ENCODE measurements at regions not wholly inside any gene's neighbourhood (a gene's known extent, or its start where the extent isn't known, plus 50 kb on each side); places are given as distances from the start of the nearest gene placed in this dataset.

DNA sequence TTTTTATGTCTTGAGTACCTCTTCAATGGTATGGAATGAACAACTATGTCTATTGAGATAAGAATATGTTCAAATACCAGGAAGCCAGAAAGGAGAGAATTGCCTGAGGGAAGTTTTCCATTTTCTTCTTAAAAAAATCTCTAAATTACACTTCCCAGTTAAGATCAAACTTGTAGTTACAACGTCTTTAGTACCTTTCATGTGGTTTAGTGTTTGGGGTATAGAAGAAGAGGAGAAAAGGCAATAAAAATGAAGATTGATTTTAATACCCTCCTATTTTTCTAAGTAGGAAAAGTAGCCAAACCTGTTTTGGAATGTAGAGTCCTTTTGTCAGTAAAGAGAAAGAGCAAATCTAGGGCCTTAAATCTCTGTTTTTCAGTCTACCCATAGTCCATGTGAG is 470.0 kb upstream of the SEMA3A start:
- ATAC-seq (no peak), DNase-seq (ENCODE audit: low read depth, low spot score) (no peak)
- Histone ChIP-seq H3K4me1 (ENCODE audit: control insufficient read depth, insufficient read depth, low read length) (no peaks in the 10 kb centered on the region), H3K9me3 (ENCODE audit: control insufficient read depth, insufficient read depth, low read depth, low read length) (no peaks in the 10 kb centered on the region), H3K27ac (ENCODE audit: low read length) (no peak overlapping the region), H3K36me3 (ENCODE audit: control insufficient read depth, insufficient read depth, low read length) (no peaks in the 10 kb centered on the region), H3K27me3 (ENCODE audit: control insufficient read depth, insufficient read depth, low read length) (no peaks in the 10 kb centered on the region), H3K4me3 (ENCODE audit: low read depth in 2 of 2, low read length in 2 of 2) (no peak overlapping the region)
- intact Hi-C loops (cut with micrococcal nuclease; ENCODE audit: unreplicated experiment), result no loop called here
- CTCF ChIA-PET, result no interaction called here
- BruUV-seq (replicated peaks), result no TSS peak
- in situ Hi-C loops (cut with HindIII; ENCODE audit: low pct_unique_long_range_greater_than_20kb, low sequenced_read_pairs), result no loop called here
- TF ChIP-seq POLR2AphosphoS5 (IDR thresholded peaks at IDR 0.05; ENCODE audit: low read depth, low read length) (no peak), SIN3A (IDR thresholded peaks at IDR 0.05; ENCODE audit: borderline replicate concordance, insufficient read depth, low read depth, low read length) (no peak), REST (IDR thresholded peaks at IDR 0.05; ENCODE audit: insufficient read depth in 1 of 2, low read depth in 2 of 2, low read length in 1 of 2) (no peak), TCF7L2 (IDR thresholded peaks at IDR 0.05; ENCODE audit: low read depth, low read length) (no peak)
- TF ChIP-seq, protein P1, sequence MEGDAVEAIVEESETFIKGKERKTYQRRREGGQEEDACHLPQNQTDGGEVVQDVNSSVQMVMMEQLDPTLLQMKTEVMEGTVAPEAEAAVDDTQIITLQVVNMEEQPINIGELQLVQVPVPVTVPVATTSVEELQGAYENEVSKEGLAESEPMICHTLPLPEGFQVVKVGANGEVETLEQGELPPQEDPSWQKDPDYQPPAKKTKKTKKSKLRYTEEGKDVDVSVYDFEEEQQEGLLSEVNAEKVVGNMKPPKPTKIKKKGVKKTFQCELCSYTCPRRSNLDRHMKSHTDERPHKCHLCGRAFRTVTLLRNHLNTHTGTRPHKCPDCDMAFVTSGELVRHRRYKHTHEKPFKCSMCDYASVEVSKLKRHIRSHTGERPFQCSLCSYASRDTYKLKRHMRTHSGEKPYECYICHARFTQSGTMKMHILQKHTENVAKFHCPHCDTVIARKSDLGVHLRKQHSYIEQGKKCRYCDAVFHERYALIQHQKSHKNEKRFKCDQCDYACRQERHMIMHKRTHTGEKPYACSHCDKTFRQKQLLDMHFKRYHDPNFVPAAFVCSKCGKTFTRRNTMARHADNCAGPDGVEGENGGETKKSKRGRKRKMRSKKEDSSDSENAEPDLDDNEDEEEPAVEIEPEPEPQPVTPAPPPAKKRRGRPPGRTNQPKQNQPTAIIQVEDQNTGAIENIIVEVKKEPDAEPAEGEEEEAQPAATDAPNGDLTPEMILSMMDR (IDR thresholded peaks at IDR 0.05), result no peak
- POLR2A ChIA-PET, result no interaction called here

DNA sequence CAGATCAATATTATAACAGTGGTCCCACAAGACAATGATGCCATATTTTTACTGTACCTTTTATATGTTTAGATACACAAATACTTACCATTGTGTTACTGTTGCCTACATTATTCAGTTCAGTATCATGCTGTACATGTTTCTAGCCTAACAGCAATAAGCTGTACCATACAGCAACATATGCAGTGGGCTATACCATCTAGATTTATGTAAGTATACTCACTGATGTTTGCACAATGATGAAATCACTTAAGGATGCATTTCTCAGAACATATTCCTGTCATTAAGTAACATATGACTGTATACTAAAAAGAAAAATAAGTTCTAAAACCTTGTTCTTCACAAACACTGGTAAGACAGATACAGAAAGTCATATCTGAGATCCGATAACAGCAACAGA is 468.6 kb upstream of the SEMA3A start:
- H3K9me3 ChIP-seq (ENCODE audit: control insufficient read depth, insufficient read depth, low read depth, low read length), result no peaks in the 10 kb centered on the region
- POLR2A ChIA-PET, result no interaction called here
- ATAC-seq, result no peak

More for the DNA sequence above, 468.6 kb upstream of the SEMA3A start:
- TF ChIP-seq TCF7L2 (IDR thresholded peaks at IDR 0.05; ENCODE audit: low read depth, low read length), result no peak
- TF ChIP-seq POLR2AphosphoS5 (IDR thresholded peaks at IDR 0.05; ENCODE audit: low read depth, low read length), result no peak
- no peak for TF ChIP-seq REST (IDR thresholded peaks at IDR 0.05; ENCODE audit: insufficient read depth in 1 of 2, low read depth in 2 of 2, low read length in 1 of 2)
- no peak for TF ChIP-seq SIN3A (IDR thresholded peaks at IDR 0.05; ENCODE audit: borderline replicate concordance, insufficient read depth, low read depth, low read length)
- TF ChIP-seq, protein P1 (IDR thresholded peaks at IDR 0.05), result no peak
- no TSS peak for BruUV-seq (replicated peaks)
- H3K27me3 ChIP-seq (ENCODE audit: control insufficient read depth, insufficient read depth, low read length), result no peaks in the 10 kb centered on the region
- H3K4me1 ChIP-seq (ENCODE audit: control insufficient read depth, insufficient read depth, low read length), result no peaks in the 10 kb centered on the region
- H3K36me3 ChIP-seq (ENCODE audit: control insufficient read depth, insufficient read depth, low read length), result no peaks in the 10 kb centered on the region
- H3K4me3 ChIP-seq (ENCODE audit: low read depth in 2 of 2, low read length in 2 of 2), result no peak overlapping the region
- CTCF ChIA-PET, result no interaction called here
- in situ Hi-C loops (cut with HindIII; ENCODE audit: low pct_unique_long_range_greater_than_20kb, low sequenced_read_pairs) (no loop called here), intact Hi-C loops (cut with micrococcal nuclease; ENCODE audit: unreplicated experiment) (no loop called here)
- no peak for DNase-seq (ENCODE audit: low read depth, low spot score)
- H3K27ac ChIP-seq (ENCODE audit: low read length), result no peak overlapping the region
